ENCODE measurements at regions not wholly inside any gene's neighbourhood (a gene's known extent, or its start where the extent isn't known, plus 50 kb on each side); places are given as distances from the start of the nearest gene placed in this dataset.

- ATAC-seq, result no peak
- H3K9me3 ChIP-seq (ENCODE audit: control insufficient read depth, insufficient read depth, low read depth, low read length), result no peaks in the 10 kb centered on the region
- H3K36me3 ChIP-seq (ENCODE audit: control insufficient read depth, insufficient read depth, low read length), result no peaks in the 10 kb centered on the region
- no TSS peak for BruUV-seq (replicated peaks)
- H3K27ac ChIP-seq (ENCODE audit: low read length), result no peak overlapping the region
- ChIA-PET POLR2A (interaction anchor here (0.6 to 1.2 kb wide), 2 partner anchors 16 to 17 kb away, joined by 3 to 7 read pairs; no protein-coding TSS in a partner anchor), CTCF (interaction anchor here (0.8 kb wide), 1 partner anchor 1102 kb away, joined by 3 read pairs; no protein-coding TSS in a partner anchor)
- 0 out of 2 replicates have a peak, but pooled peaks cover 3% of the 10 kb centered on the region for H3K4me1 ChIP-seq (ENCODE audit: control insufficient read depth, insufficient read depth, low read length)
- intact Hi-C loops (cut with micrococcal nuclease; ENCODE audit: unreplicated experiment) (no loop called here), in situ Hi-C loops (cut with HindIII; ENCODE audit: low pct_unique_long_range_greater_than_20kb, low sequenced_read_pairs) (no loop called here)
- H3K4me3 ChIP-seq (ENCODE audit: low read depth in 2 of 2, low read length in 2 of 2), result no peak overlapping the region
- TF ChIP-seq SIN3A (IDR thresholded peaks at IDR 0.05; ENCODE audit: borderline replicate concordance, insufficient read depth, low read depth, low read length) (no peak), TCF7L2 (IDR thresholded peaks at IDR 0.05; ENCODE audit: low read depth, low read length) (no peak), POLR2AphosphoS5 (IDR thresholded peaks at IDR 0.05; ENCODE audit: low read depth, low read length) (no peak), CTCF (IDR thresholded peaks at IDR 0.05) (no peak), REST (IDR thresholded peaks at IDR 0.05; ENCODE audit: insufficient read depth in 1 of 2, low read depth in 2 of 2, low read length in 1 of 2) (no peak)
- no peak for DNase-seq (ENCODE audit: low read depth, low spot score)
- H3K27me3 ChIP-seq (ENCODE audit: control insufficient read depth, insufficient read depth, low read length), result no peaks in the 10 kb centered on the region
These were observed 106.2 kb upstream of the LSM14A start for GRCh38 chr19:34066007-34066643.

GRCh38 chr19:34067861-34068271 is 104.4 kb upstream of the LSM14A start:
- in situ Hi-C loops (cut with HindIII; ENCODE audit: low pct_unique_long_range_greater_than_20kb, low sequenced_read_pairs) (no loop called here), intact Hi-C loops (cut with micrococcal nuclease; ENCODE audit: unreplicated experiment) (no loop called here)
- TF ChIP-seq SIN3A (IDR thresholded peaks at IDR 0.05; ENCODE audit: borderline replicate concordance, insufficient read depth, low read depth, low read length), result no peak
- no peak for TF ChIP-seq POLR2AphosphoS5 (IDR thresholded peaks at IDR 0.05; ENCODE audit: low read depth, low read length)
- peak; percentile 55; the same call in 1 of the 2 replicates for TF ChIP-seq TCF7L2 (IDR thresholded peaks at IDR 0.05; ENCODE audit: low read depth, low read length)
- no peak for TF ChIP-seq CTCF (IDR thresholded peaks at IDR 0.05)
- Histone ChIP-seq H3K9me3 (ENCODE audit: control insufficient read depth, insufficient read depth, low read depth, low read length) (no peaks in the 10 kb centered on the region), H3K27ac (ENCODE audit: low read length) (no peak overlapping the region), H3K4me3 (ENCODE audit: low read depth in 2 of 2, low read length in 2 of 2) (no peak overlapping the region; a peak in 1 of 4 replicates), H3K27me3 (ENCODE audit: control insufficient read depth, insufficient read depth, low read length) (no peaks in the 10 kb centered on the region), H3K36me3 (ENCODE audit: control insufficient read depth, insufficient read depth, low read length) (no peaks in the 10 kb centered on the region), H3K4me1 (ENCODE audit: control insufficient read depth, insufficient read depth, low read length) (0 out of 2 replicates have a peak, but pooled peaks cover 3% of the 10 kb centered on the region)
- ChIA-PET POLR2A (no interaction called here), CTCF (no interaction called here)
- BruUV-seq (replicated peaks), result no TSS peak
- DNase-seq (ENCODE audit: low read depth, low spot score), result peak; percentile 50
- peak; percentile 92 for ATAC-seq
